GM23248 (cell line): ENCODE measurements at regions not wholly inside any gene's neighbourhood (a gene's known extent, or its start where the extent isn't known, plus 50 kb on each side); places are given as distances from the start of the nearest gene placed in this dataset.

Experiments used
- EZH2 ChIP-seq: fragments of 200-600 bp; sonication (generic); IDR thresholded peaks from 2 replicates; pipeline ENCODE4 v1.6.1; 2018; ENCODE audit warnings: antibody characterized with exemption, mild to moderate bottlenecking; ENCODE audit not compliant: insufficient read depth, poor library complexity, severe bottlenecking
- EZH2phosphoT487 ChIP-seq: fragments of 200-600 bp; sonication (generic); IDR thresholded peaks from 2 replicates; pipeline ENCODE4 v1.6.1; 2018; ENCODE audit warnings: antibody characterized with exemption, moderate library complexity, mild to moderate bottlenecking, low read depth; ENCODE audit not compliant: insufficient read depth

DNA sequence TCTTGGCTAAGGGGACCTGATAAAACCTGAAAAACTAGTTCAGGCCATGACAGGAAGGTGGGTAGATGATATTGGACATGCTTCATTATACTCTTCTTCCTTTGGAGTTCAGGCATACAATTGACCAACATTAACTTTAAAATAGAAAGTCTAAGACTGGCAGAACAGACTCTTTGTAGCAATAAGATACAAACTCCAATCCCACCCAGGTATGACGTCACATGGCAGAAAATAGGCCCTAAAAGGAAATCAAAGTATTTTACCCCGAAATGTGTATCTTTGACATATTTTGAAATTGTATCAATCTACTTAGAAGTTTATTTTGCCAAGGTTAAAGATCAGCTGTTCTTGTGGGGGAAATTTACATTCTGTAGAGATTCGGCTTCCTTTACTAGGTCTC lies 198.1 kb upstream of the LRIG3 start:
- TF ChIP-seq EZH2phosphoT487 (no peak), EZH2 (no peak)
